ENCODE measurements at regions not wholly inside any gene's neighbourhood (a gene's known extent, or its start where the extent isn't known, plus 50 kb on each side); places are given as distances from the start of the nearest gene placed in this dataset.

DNA sequence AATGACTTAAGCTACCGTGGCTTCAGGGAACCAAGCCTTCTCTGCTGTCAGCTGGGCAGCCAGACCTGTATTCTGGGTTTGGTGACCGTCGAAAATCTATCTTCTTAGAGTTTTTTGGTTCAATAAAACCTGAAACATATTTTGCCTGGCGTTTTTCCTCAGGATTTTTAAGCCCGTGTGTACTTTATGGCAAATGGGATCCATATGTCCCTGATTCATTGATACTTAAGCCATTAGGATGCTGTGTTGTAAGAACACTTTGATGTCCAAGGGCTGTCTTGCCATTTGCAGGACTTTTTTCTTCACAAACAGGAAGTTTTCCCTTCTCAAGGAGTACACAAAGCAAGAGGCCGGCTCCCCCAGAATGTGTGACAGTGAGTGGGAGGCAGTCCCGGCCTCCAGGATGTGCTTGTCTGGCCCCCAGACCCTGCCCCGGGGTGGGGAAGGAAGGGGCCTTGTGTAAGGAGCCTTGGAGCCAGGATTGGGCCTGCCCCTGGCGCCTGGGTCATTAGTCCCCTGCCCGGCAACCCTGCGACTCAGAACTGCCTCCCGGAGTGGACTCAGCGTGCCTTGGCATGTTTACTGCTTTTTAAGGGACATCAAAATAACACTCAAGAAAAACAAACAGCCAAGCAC lies 83.4 kb upstream of the SMIM23 start:
- no peak for DNase-seq (ENCODE audit: low read depth, low spot score)
- POLR2A ChIA-PET, result no interaction called here
- BruUV-seq (replicated peaks), result no TSS peak
- ATAC-seq, result no peak
- no peaks in the 10 kb centered on the region for H3K9me3 ChIP-seq (ENCODE audit: control insufficient read depth, insufficient read depth, low read depth, low read length)
- in situ Hi-C loops (cut with HindIII; ENCODE audit: low pct_unique_long_range_greater_than_20kb, low sequenced_read_pairs) (no loop called here), intact Hi-C loops (cut with micrococcal nuclease; ENCODE audit: unreplicated experiment) (no loop called here)
- H3K4me1 ChIP-seq (ENCODE audit: control insufficient read depth, insufficient read depth, low read length), result no peaks in the 10 kb centered on the region
- no peak overlapping the region for H3K27ac ChIP-seq (ENCODE audit: low read length)
- CTCF ChIA-PET, result no interaction called here
- TF ChIP-seq POLR2AphosphoS5 (IDR thresholded peaks at IDR 0.05; ENCODE audit: low read depth, low read length) (no peak), TCF7L2 (IDR thresholded peaks at IDR 0.05; ENCODE audit: low read depth, low read length) (no peak), SIN3A (IDR thresholded peaks at IDR 0.05; ENCODE audit: borderline replicate concordance, insufficient read depth, low read depth, low read length) (no peak)
- TF ChIP-seq, protein P1, sequence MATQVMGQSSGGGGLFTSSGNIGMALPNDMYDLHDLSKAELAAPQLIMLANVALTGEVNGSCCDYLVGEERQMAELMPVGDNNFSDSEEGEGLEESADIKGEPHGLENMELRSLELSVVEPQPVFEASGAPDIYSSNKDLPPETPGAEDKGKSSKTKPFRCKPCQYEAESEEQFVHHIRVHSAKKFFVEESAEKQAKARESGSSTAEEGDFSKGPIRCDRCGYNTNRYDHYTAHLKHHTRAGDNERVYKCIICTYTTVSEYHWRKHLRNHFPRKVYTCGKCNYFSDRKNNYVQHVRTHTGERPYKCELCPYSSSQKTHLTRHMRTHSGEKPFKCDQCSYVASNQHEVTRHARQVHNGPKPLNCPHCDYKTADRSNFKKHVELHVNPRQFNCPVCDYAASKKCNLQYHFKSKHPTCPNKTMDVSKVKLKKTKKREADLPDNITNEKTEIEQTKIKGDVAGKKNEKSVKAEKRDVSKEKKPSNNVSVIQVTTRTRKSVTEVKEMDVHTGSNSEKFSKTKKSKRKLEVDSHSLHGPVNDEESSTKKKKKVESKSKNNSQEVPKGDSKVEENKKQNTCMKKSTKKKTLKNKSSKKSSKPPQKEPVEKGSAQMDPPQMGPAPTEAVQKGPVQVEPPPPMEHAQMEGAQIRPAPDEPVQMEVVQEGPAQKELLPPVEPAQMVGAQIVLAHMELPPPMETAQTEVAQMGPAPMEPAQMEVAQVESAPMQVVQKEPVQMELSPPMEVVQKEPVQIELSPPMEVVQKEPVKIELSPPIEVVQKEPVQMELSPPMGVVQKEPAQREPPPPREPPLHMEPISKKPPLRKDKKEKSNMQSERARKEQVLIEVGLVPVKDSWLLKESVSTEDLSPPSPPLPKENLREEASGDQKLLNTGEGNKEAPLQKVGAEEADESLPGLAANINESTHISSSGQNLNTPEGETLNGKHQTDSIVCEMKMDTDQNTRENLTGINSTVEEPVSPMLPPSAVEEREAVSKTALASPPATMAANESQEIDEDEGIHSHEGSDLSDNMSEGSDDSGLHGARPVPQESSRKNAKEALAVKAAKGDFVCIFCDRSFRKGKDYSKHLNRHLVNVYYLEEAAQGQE (IDR thresholded peaks at IDR 0.05; ENCODE audit: insufficient read depth in 1 of 2, low read depth in 2 of 2, low read length in 1 of 2), result no peak
- H3K27me3 ChIP-seq (ENCODE audit: control insufficient read depth, insufficient read depth, low read length), result peaks cover 10% of the 10 kb centered on the region
- H3K36me3 ChIP-seq (ENCODE audit: control insufficient read depth, insufficient read depth, low read length), result no peaks in the 10 kb centered on the region
- H3K4me3 ChIP-seq (ENCODE audit: low read depth in 2 of 2, low read length in 2 of 2), result no peak overlapping the region

DNA sequence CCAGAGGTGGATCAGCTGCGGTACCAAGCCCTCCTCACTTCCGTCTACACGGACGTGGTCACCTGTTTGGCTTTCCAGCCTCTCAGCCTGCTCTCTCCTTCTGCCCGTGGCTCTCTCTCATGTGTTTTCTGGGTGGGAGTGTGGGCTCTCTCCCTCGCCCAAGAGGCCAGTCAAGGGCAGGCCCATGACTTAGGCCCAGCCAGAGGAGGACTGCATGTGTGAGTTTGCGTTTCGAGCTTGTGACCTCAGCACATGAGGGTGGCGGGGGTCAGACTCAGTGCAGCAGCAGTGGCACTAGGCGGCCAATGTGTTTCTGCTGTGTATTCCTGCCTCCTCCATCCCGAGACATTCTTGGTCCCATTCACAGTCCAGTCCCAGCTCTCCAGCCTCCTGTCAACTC lies 82.5 kb upstream of the SMIM23 start:
- TF ChIP-seq SIN3A (IDR thresholded peaks at IDR 0.05; ENCODE audit: borderline replicate concordance, insufficient read depth, low read depth, low read length) (no peak), POLR2AphosphoS5 (IDR thresholded peaks at IDR 0.05; ENCODE audit: low read depth, low read length) (no peak), TCF7L2 (IDR thresholded peaks at IDR 0.05; ENCODE audit: low read depth, low read length) (no peak)
- TF ChIP-seq, protein P1 (IDR thresholded peaks at IDR 0.05; ENCODE audit: insufficient read depth in 1 of 2, low read depth in 2 of 2, low read length in 1 of 2), result no peak
- TF ChIP-seq, protein P2, sequence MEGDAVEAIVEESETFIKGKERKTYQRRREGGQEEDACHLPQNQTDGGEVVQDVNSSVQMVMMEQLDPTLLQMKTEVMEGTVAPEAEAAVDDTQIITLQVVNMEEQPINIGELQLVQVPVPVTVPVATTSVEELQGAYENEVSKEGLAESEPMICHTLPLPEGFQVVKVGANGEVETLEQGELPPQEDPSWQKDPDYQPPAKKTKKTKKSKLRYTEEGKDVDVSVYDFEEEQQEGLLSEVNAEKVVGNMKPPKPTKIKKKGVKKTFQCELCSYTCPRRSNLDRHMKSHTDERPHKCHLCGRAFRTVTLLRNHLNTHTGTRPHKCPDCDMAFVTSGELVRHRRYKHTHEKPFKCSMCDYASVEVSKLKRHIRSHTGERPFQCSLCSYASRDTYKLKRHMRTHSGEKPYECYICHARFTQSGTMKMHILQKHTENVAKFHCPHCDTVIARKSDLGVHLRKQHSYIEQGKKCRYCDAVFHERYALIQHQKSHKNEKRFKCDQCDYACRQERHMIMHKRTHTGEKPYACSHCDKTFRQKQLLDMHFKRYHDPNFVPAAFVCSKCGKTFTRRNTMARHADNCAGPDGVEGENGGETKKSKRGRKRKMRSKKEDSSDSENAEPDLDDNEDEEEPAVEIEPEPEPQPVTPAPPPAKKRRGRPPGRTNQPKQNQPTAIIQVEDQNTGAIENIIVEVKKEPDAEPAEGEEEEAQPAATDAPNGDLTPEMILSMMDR (IDR thresholded peaks at IDR 0.05), result no peak
- ATAC-seq (no peak), DNase-seq (ENCODE audit: low read depth, low spot score) (no peak)
- CTCF ChIA-PET, result no interaction called here
- no TSS peak for BruUV-seq (replicated peaks)
- intact Hi-C loops (cut with micrococcal nuclease; ENCODE audit: unreplicated experiment) (no loop called here), in situ Hi-C loops (cut with HindIII; ENCODE audit: low pct_unique_long_range_greater_than_20kb, low sequenced_read_pairs) (no loop called here)
- H3K9me3 ChIP-seq (ENCODE audit: control insufficient read depth, insufficient read depth, low read depth, low read length), result no peaks in the 10 kb centered on the region
- H3K27ac ChIP-seq (ENCODE audit: low read length), result no peak overlapping the region
- H3K4me1 ChIP-seq (ENCODE audit: control insufficient read depth, insufficient read depth, low read length), result no peaks in the 10 kb centered on the region
- POLR2A ChIA-PET, result no interaction called here
- no peak overlapping the region for H3K4me3 ChIP-seq (ENCODE audit: low read depth in 2 of 2, low read length in 2 of 2)
- peaks cover 10% of the 10 kb centered on the region for H3K27me3 ChIP-seq (ENCODE audit: control insufficient read depth, insufficient read depth, low read length)
- no peaks in the 10 kb centered on the region for H3K36me3 ChIP-seq (ENCODE audit: control insufficient read depth, insufficient read depth, low read length)

Measured in Panc1 (cell line).